Body of pancreas (tissue), 4 donors: ENCODE measurements at regions not wholly inside any gene's neighbourhood (a gene's known extent, or its start where the extent isn't known, plus 50 kb on each side); places are given as distances from the start of the nearest gene placed in this dataset.

Experiments used
- ATAC-seq: fragments of 150-250 bp; one replicate; pipeline ENCODE4 v1.9.1; 2016
- DNase-seq, 4 donors: peaks; one replicate each; pipeline ENCODE4 v3.0.0-alpha.2; 2019
- H3K27ac ChIP-seq, 4 donors: fragments of 200-600 bp; sonication (generic); 1 replicate in 3 of 4; 2 replicates in 1 of 4; pipeline versions ENCODE4 v1.5.1 to v1.6.1; 2016 to 2019; ENCODE audit warnings: mild to moderate bottlenecking in 1 of 4, mixed read lengths in 1 of 4, moderate library complexity in 1 of 4
- H3K27me3 ChIP-seq, 2 donors: fragments of 200-600 bp; sonication (generic); one replicate each; pipeline ENCODE4 v1.6.0; 2016; ENCODE audit warnings: mild to moderate bottlenecking in 1 of 2
- H3K36me3 ChIP-seq, 2 donors: fragments of 200-600 bp; sonication (generic); replicated peaks in 1 of 2; 2 replicates each; pipeline ENCODE4 v1.5.1; 2016; ENCODE audit warnings: low read depth in 2 of 2; ENCODE audit not compliant: insufficient read depth in 1 of 2
- H3K4me1 ChIP-seq: fragments of 200-600 bp; sonication (generic); one replicate; pipeline ENCODE4 v1.6.0; 2016
- H3K4me3 ChIP-seq, 2 donors: fragments of 200-600 bp; sonication (generic); 1 replicate in 1 of 2; 2 replicates in 1 of 2; pipeline ENCODE4 v1.5.1; 2016 to 2019
- H3K9me3 ChIP-seq, 3 donors: fragments of 200-600 bp; sonication (generic); 1 replicate in 2 of 3; 2 replicates in 1 of 3; pipeline ENCODE4 v1.5.1; 2016
- POLR2A ChIP-seq, 3 donors: fragments of 450-650 bp; IDR thresholded peaks; one replicate each; pipeline ENCODE4 v1.6.1; 2016; ENCODE audit warnings: antibody characterized with exemption in 3 of 3, mild to moderate bottlenecking in 2 of 3
- WGBS, 2 donors: methylation state at CpG; one replicate each; pipeline ENCODE4 v1.1.5; 2017; 5-methylcytosine and 5-hydroxymethylcytosine counted together
- intact Hi-C: fragments of 100-400 bp; cut with DNase I; formaldehyde crosslinking; loops from one replicate; pipeline ENCODE4 v1.15.1; 2023
- TF ChIP-seq, protein P1 (sequence below), 7 experiments: fragments of 450-650 bp in 4 of 7; fragments of 200-600 bp in 3 of 7; sonication (generic) in 3 of 7; IDR thresholded peaks; one replicate each; pipeline ENCODE4 v1.5.1; 2016 to 2019; ENCODE audit warnings: antibody characterized with exemption in 7 of 7

DNA sequence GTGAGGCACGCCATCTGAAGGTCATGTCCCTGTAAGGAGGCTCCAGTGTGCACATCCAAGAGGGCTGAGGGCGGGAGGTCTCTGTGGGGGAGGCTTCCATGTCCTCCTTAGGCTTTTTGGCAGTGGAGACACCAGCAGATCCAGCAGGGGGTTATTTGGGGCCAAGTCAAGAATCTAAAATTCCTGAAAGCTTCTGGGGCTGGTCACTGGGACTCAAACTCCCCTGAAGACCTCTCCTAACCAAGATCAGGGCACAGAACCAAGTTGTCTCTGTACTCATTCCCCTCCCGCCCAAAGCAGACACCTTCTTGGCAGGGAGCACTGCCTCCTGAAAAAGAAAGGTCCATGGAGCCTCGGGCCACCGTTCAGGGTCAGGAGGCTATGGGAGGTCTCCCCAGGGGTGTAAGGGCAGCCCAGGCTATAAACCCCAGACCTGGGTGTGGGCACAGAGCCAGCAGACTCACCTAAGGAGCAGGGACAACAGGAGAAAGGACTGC lies 127.4 kb upstream of the ADRA1B start:
- intact Hi-C loops: no loop called here

DNA sequence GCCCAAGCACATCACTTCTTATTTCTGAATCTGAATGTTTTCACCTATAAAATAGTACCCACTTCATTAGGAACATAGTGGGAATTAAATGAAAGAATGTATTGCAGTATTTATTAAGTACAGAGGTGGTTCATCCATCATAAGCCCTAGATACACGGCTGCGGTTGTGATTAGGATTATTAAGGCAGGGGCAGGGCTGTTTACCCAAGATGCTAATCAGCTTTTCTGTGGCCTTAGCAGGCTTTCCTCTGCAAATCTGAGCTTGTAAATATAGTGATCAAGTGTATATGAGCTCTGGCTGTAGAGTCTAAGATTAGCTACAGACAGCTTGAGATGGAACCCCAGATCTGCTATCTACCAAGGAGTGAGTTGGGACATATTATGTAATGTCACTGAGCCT lies 124.1 kb upstream of the ADRA1B start:
- Histone ChIP-seq H3K4me1 (no peaks in the 10 kb centered on the region), H3K9me3 (no peaks in the 10 kb centered on the region), H3K36me3 (no peaks in the 10 kb centered on the region), H3K27ac (no peak overlapping the region), H3K4me3 (no peak overlapping the region), H3K27me3 (no peaks in the 10 kb centered on the region)
- no peak for DNase-seq
- WGBS, 2 donors: 20 to 31% methylated on average over 2 of the region's 2 CpGs
- TF ChIP-seq, protein P1, sequence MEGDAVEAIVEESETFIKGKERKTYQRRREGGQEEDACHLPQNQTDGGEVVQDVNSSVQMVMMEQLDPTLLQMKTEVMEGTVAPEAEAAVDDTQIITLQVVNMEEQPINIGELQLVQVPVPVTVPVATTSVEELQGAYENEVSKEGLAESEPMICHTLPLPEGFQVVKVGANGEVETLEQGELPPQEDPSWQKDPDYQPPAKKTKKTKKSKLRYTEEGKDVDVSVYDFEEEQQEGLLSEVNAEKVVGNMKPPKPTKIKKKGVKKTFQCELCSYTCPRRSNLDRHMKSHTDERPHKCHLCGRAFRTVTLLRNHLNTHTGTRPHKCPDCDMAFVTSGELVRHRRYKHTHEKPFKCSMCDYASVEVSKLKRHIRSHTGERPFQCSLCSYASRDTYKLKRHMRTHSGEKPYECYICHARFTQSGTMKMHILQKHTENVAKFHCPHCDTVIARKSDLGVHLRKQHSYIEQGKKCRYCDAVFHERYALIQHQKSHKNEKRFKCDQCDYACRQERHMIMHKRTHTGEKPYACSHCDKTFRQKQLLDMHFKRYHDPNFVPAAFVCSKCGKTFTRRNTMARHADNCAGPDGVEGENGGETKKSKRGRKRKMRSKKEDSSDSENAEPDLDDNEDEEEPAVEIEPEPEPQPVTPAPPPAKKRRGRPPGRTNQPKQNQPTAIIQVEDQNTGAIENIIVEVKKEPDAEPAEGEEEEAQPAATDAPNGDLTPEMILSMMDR (IDR thresholded peaks at IDR 0.05): no peak
- no peak for TF ChIP-seq POLR2A (IDR thresholded peaks at IDR 0.05)
- intact Hi-C loops: no loop called here
- no peak for ATAC-seq

More for the DNA sequence above, 127.4 kb upstream of the ADRA1B start:
- 56% methylated on average over 4 to 5 of the region's 5 CpGs for WGBS, 2 donors
- no peak for ATAC-seq
- Histone ChIP-seq H3K4me1 (no peaks in the 10 kb centered on the region), H3K9me3 (no peaks in the 10 kb centered on the region), H3K36me3 (no peaks in the 10 kb centered on the region), H3K27me3 (no peaks in the 10 kb centered on the region), H3K4me3 (no peak overlapping the region), H3K27ac (no peak overlapping the region)
- TF ChIP-seq, protein P1 (IDR thresholded peaks at IDR 0.05): no peak
- no peak for TF ChIP-seq POLR2A (IDR thresholded peaks at IDR 0.05)
- DNase-seq: peak in 1 of 4 donors; percentile 15

DNA sequence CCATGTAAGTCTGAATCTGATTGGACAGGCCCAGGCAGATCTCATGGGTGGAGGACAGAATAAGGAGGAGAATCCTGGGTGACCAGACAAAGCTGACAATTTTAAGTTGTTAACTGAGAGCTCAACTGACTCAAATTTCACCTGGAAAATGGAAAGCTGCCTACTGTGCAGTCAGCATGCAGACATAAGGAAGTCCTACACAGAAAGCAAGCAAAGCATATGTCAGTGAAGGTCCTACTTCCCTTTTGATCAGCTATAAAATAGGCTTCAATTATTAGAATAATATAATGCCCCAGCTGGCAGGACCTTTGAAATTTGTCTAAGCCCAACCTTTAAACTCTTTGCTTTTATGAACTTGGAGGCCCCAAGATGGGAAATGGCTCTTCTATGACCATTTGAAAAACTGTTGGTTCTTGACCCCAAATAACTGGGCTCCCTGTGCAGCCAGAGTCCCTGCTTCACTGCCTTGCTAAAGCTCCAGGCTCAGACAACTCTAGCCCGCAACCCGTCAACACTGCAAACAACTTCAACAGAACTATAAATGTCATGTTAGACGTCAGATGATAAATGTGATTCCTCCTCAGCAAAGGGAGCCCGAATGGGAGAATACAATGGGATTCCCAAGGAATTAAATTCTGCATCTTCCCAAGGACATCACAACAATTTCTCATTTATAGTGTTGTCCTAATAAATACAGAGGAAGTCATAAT lies 118.9 kb upstream of the ADRA1B start:
- H3K27ac ChIP-seq: no peak overlapping the region
- ATAC-seq: no peak

GRCh38 chr5:159799701-159800100 lies 116.6 kb upstream of the ADRA1B start:
- Histone ChIP-seq H3K4me3 (no peak overlapping the region), H3K4me1 (no peaks in the 10 kb centered on the region), H3K9me3 (no peaks in the 10 kb centered on the region), H3K27me3 (no peaks in the 10 kb centered on the region), H3K27ac (no peak overlapping the region), H3K36me3 (no peaks in the 10 kb centered on the region)
- 57 to 60% methylated on average over 8 of the region's 8 CpGs for WGBS, 2 donors
- DNase-seq (no peak), ATAC-seq (no peak)
- TF ChIP-seq POLR2A (IDR thresholded peaks at IDR 0.05): no peak
- TF ChIP-seq, protein P1 (IDR thresholded peaks at IDR 0.05): no peak
- intact Hi-C loops: no loop called here

More for the DNA sequence above, 118.9 kb upstream of the ADRA1B start:
- Histone ChIP-seq H3K9me3 (no peaks in the 10 kb centered on the region), H3K36me3 (no peaks in the 10 kb centered on the region), H3K4me1 (no peaks in the 10 kb centered on the region), H3K4me3 (no peak overlapping the region), H3K27me3 (no peaks in the 10 kb centered on the region)
- TF ChIP-seq, protein P1 (IDR thresholded peaks at IDR 0.05): no peak
- TF ChIP-seq POLR2A (IDR thresholded peaks at IDR 0.05): no peak
- no peak for DNase-seq
- 44 to 68% methylated on average over 4 of the region's 4 CpGs for WGBS, 2 donors
- intact Hi-C loops: no loop called here
